ENCODE measurements at regions not wholly inside any gene's neighbourhood (a gene's known extent, or its start where the extent isn't known, plus 50 kb on each side); places are given as distances from the start of the nearest gene placed in this dataset.
"Not testable (repeated sequence)": the region's sequence is repeated elsewhere in the genome, so short reads cannot be mapped to it uniquely, and the experiment has no call there.

DNA sequence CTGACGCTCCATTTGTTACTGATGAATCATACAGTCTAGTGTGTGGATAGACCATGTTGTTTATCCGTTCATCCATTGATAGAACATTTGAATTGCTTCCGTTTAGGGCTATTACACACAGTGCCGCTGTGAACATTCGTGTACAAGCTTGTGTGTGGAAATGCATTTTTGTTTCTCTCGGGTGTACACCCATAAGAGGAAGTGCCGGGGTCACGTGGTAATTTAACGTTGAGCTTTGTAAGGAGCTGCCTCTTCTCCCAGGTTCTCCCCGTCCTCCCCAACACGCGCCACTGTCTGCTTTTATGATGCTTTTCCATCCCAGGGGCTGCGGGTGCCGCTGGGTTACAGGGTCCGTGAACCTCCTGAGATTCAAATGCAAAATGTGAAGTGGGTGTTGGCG, 142.3 kb downstream of the IGLL1 start:
- TF ChIP-seq, protein P1, sequence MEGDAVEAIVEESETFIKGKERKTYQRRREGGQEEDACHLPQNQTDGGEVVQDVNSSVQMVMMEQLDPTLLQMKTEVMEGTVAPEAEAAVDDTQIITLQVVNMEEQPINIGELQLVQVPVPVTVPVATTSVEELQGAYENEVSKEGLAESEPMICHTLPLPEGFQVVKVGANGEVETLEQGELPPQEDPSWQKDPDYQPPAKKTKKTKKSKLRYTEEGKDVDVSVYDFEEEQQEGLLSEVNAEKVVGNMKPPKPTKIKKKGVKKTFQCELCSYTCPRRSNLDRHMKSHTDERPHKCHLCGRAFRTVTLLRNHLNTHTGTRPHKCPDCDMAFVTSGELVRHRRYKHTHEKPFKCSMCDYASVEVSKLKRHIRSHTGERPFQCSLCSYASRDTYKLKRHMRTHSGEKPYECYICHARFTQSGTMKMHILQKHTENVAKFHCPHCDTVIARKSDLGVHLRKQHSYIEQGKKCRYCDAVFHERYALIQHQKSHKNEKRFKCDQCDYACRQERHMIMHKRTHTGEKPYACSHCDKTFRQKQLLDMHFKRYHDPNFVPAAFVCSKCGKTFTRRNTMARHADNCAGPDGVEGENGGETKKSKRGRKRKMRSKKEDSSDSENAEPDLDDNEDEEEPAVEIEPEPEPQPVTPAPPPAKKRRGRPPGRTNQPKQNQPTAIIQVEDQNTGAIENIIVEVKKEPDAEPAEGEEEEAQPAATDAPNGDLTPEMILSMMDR (IDR thresholded peaks at IDR 0.05) = no peak
- Histone ChIP-seq H3K27me3 (ENCODE audit: low read depth) (no peaks in the 10 kb centered on the region), H3K4me3 (no peak overlapping the region), H3K36me3 (no peaks in the 10 kb centered on the region), H3K27ac (no peak overlapping the region), H3K9me3 (no peaks in the 10 kb centered on the region), H3K4me1 (peaks cover 4% of the 10 kb centered on the region)
- DNase-seq (no peak), ATAC-seq (no peak)
- intact Hi-C loops (cut with DNase I) = no loop called here

DNA sequence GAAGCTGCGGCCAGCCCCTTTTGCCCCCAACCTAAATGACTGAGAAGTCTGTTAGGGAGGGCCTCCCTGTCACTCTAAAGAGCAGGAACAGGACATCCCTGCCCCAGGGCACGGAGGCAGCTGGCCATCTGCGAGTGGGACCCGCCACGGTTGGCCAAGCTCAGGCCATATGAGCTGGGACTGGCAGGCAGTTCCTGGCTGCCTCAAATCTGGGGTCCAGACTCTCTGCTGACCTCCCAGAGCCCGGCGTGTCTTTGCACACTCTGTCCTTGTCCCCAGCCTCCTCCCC, 143.0 kb downstream of the IGLL1 start:
- ATAC-seq; H3K4me1 ChIP-seq; intact Hi-C loops (cut with DNase I); H3K27me3 ChIP-seq (ENCODE audit: low read depth); H3K36me3 ChIP-seq; DNase-seq; H3K9me3 ChIP-seq; H3K4me3 ChIP-seq; H3K27ac ChIP-seq: not testable (repeated sequence)

DNA sequence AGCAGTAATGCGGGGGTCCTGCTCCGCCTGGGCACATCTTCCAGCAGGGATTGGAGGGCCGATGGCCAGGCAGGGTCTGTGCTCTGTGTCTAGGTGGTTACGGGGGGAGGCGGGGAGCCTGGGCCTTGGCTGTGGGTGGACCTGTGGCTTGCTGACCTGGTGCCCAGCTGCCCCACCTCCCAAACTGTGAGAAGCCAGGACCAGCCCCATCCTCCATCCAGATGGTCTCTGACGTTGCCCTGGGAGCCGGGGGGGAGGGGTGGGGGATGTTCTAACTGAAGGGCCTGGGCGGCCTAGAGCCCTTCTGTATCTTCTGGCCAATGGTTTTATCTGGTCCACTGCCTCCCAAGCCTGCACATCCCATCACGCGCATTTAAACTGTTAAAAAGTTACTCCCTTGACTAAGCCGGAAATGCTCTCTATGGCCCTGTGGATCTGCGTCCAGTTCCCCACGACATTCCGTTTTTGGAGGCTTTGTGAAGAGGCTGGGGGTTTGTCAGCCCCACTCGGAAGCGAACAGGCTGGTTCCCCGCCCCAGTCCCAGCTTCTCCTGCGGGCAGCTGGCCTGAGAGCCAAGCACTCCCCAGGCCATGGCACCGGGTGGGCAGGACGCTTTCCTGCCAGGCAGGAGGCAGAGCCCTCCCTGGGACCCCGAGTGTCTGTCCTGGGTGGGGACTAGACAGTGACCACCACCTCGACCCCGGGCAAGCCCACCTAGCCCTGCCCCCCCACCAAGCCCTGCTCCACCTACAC, 143.6 kb downstream of the IGLL1 start:
- H3K9me3 ChIP-seq; intact Hi-C loops (cut with DNase I); H3K27ac ChIP-seq; H3K36me3 ChIP-seq; H3K4me3 ChIP-seq; H3K27me3 ChIP-seq (ENCODE audit: low read depth); H3K4me1 ChIP-seq; DNase-seq; ATAC-seq: not testable (repeated sequence)

DNA sequence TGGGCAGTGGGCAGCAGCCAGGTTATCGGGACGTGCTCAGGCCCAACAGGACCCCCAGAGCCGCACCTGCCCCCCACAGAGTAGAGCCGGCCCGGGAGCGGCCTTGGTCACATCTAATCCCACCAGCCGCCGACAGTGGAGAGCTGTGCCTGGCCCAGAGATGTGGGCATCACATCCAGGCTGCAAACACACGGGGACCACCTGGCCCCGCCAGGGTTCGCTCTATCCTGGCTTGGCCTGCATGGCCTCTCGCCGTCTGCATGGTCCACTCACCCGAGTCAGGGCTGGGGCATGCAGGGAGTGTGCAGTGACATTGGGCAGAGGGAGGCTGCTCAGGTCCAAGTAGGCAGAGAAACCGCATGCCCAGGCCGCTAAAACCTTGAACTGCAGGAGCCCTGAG, 144.9 kb downstream of the IGLL1 start:
- H3K9me3 ChIP-seq; intact Hi-C loops (cut with DNase I); H3K36me3 ChIP-seq; H3K27ac ChIP-seq; H3K4me1 ChIP-seq; ATAC-seq; H3K4me3 ChIP-seq; DNase-seq; H3K27me3 ChIP-seq (ENCODE audit: low read depth): not testable (repeated sequence)

DNA sequence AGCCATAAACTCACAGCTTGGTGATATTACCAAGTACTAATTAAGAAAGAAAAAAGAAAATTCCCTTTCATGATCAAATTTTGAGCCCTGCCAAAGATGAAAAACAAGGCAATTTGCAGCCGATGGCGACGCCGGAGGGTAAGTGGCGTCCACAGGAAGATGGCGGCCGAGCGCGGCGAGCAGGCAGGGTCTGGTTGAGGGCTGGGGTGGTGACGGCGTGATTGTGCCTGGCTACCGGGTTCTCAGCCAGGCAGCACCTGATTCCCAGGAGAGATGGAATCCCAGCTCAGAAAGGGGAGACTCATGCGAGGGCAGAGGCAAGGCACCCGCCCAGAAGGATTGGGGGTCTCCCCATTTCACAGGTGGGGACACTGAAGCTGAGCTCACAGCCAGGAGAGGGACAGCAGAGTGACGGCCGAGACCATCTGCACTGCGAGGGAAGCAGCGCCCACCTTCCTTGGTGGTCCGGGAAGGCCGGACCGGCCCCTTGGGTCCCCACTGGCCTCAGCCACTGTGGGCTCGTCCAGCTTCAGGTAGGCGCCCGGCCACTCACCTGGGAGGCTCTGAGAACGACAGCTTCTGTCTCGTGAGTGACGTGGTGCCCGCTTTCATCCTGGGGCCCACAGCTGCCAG, 145.8 kb downstream of the IGLL1 start:
- H3K36me3 ChIP-seq; H3K4me1 ChIP-seq; H3K27me3 ChIP-seq (ENCODE audit: low read depth); DNase-seq; ATAC-seq; intact Hi-C loops (cut with DNase I); H3K27ac ChIP-seq; H3K4me3 ChIP-seq: not testable (repeated sequence)
- H3K9me3 ChIP-seq = peaks cover 11% of the 10 kb centered on the region

DNA sequence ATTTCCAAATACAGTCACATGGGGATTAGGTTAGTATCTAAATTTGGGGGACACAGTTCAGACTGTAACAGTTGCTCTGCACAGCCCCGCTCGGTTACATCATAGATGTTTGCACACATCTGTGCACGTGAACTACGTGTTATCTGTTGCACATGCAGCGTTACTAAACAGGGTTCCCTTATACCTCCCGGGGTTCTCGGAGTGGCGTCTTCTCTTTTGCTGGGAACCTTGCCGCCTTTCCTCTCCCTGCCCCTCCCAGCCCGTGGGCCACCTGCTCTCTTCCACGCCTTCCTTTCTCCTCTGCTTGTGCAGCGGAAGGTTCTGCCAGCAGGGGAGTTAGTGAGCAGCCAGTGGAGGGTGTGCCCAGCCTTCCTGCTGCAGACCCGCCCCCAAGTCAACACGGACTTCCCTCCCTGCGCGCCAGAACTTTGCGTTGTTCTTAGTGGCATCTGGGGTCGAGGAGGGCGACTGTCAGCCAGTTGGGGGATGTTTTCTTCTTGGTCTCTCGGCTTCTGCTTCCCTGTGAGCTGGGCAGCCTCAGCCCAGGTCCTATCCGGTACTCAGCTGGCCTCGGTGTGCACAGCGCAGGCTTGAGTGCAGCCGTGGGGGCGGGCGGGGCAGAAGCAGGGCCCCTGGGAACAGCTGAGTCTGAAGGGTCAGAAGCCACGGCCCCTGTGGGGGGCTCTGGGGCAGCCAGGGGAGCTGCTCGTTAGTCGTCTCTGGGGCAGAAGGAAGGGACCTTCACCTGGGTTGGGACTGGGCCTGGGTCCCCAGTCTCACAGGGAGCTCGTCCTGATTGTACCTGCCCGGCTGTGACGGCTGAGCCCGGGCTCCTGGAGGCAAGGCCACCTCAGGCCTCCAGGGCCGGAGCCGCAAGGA, 146.7 kb downstream of the IGLL1 start:
- Histone ChIP-seq H3K4me3 (peak overlapping the region; percentile 25), H3K9me3 (peaks cover 14% of the 10 kb centered on the region)
- H3K27me3 ChIP-seq (ENCODE audit: low read depth); DNase-seq; intact Hi-C loops (cut with DNase I); H3K36me3 ChIP-seq; H3K4me1 ChIP-seq; H3K27ac ChIP-seq: not testable (repeated sequence)
- TF ChIP-seq, protein P1 (IDR thresholded peaks at IDR 0.05) = peak; percentile 48
- peak; percentile 94 to 95 for ATAC-seq

DNA sequence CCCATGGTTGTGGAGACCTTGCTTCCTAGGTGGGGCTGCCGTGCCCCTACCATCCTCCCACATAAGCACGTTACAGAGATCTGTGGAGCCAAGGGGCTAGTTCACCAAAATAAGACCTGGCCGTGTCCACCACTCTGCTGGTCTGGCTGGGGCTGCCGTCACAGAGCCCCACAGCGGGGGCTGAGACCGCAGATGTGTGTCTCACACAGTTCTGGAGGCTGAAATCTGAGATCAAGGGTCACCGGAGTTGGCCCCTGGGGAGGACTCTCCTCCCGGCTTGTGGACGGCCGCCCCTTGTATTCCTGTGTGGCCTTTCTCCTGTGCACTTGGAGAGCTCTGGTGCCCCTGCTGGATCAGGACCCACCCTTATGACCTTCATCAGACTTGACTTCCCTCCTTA, 147.4 kb downstream of the IGLL1 start:
- DNase-seq; intact Hi-C loops (cut with DNase I); H3K36me3 ChIP-seq; H3K4me1 ChIP-seq; H3K4me3 ChIP-seq; H3K27me3 ChIP-seq (ENCODE audit: low read depth); ATAC-seq; H3K27ac ChIP-seq: not testable (repeated sequence)
- peaks cover 16% of the 10 kb centered on the region for H3K9me3 ChIP-seq

All from lower lobe of right lung (tissue), 2 donors.